ENCODE measurements at regions not wholly inside any gene's neighbourhood (a gene's known extent, or its start where the extent isn't known, plus 50 kb on each side); places are given as distances from the start of the nearest gene placed in this dataset.

DNA sequence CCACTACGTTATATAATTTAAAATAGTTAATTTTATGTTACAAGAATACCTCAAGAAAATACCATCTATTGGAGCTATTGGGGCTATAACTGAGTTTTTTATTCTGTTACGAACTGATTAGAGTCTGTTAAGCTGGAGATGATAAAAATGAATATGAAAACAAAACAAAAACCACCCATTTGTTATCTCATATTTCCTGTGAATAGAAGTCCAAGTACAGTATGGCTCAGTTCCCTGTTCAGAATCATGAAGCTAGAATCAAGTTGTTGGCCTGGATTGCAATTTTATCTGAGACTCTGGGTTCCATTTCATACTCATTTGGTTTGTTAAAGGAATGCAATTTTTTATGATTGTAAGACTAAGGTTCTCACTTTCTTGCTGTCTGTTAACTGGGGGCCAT lies 319.1 kb upstream of the PCDH18 start:
- TF ChIP-seq POLR2A (IDR thresholded peaks at IDR 0.05) (no peak), POLR2AphosphoS5 (IDR thresholded peaks at IDR 0.05) (no peak), EP300 (IDR thresholded peaks at IDR 0.05) (no peak)
- TF ChIP-seq, protein P1, sequence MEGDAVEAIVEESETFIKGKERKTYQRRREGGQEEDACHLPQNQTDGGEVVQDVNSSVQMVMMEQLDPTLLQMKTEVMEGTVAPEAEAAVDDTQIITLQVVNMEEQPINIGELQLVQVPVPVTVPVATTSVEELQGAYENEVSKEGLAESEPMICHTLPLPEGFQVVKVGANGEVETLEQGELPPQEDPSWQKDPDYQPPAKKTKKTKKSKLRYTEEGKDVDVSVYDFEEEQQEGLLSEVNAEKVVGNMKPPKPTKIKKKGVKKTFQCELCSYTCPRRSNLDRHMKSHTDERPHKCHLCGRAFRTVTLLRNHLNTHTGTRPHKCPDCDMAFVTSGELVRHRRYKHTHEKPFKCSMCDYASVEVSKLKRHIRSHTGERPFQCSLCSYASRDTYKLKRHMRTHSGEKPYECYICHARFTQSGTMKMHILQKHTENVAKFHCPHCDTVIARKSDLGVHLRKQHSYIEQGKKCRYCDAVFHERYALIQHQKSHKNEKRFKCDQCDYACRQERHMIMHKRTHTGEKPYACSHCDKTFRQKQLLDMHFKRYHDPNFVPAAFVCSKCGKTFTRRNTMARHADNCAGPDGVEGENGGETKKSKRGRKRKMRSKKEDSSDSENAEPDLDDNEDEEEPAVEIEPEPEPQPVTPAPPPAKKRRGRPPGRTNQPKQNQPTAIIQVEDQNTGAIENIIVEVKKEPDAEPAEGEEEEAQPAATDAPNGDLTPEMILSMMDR (IDR thresholded peaks at IDR 0.05), result no peak

Data from suprapubic skin (tissue), 4 donors.